Tibial nerve (tissue), 4 donors: ENCODE measurements at regions not wholly inside any gene's neighbourhood (a gene's known extent, or its start where the extent isn't known, plus 50 kb on each side); places are given as distances from the start of the nearest gene placed in this dataset.

Source experiments
- CTCF ChIP-seq, 5 experiments: fragments of 200-600 bp in 3 of 5; fragments of 450-650 bp in 2 of 5; sonication (generic) in 3 of 5; IDR thresholded peaks; one replicate each; pipeline ENCODE4 v1.5.1; 2016 to 2019; ENCODE audit warnings: antibody characterized with exemption in 5 of 5, mild to moderate bottlenecking in 3 of 5, moderate library complexity in 2 of 5
- EP300 ChIP-seq, 2 donors: sonication (generic); formaldehyde crosslinking; IDR thresholded peaks; one replicate each; pipeline ENCODE4 v1.6.1; 2017; ENCODE audit warnings: antibody characterized with exemption in 2 of 2, mild to moderate bottlenecking in 1 of 2

- no peak for TF ChIP-seq CTCF (IDR thresholded peaks at IDR 0.05)
- no peak for TF ChIP-seq EP300 (IDR thresholded peaks at IDR 0.05)
These were observed 258.3 kb upstream of the ZPLD1 start for GRCh38 chr3:102176333-102177050.
